GM06990 (cell line): ENCODE measurements at regions not wholly inside any gene's neighbourhood (a gene's known extent, or its start where the extent isn't known, plus 50 kb on each side); places are given as distances from the start of the nearest gene placed in this dataset.

Source experiments
- DNase-seq: peaks from one replicate; pipeline ENCODE4 v3.0.0-alpha.2; 2011; ENCODE audit not compliant: insufficient read length; ENCODE audit errors: extremely low read depth
- H3K27me3 ChIP-seq: replicated peaks from 2 replicates; pipeline ENCODE4 v1.6.0; 2011; ENCODE audit warnings: low read length; ENCODE audit not compliant: control insufficient read depth, insufficient read depth
- H3K36me3 ChIP-seq: 2 replicates; pipeline ENCODE4 v1.5.1; 2011; ENCODE audit warnings: low read length; ENCODE audit not compliant: control insufficient read depth, insufficient read depth
- H3K4me3 ChIP-seq: replicated peaks from 2 replicates; pipeline ENCODE4 v1.5.1; 2011; ENCODE audit warnings: low read depth, mild to moderate bottlenecking, control low read depth, low read length
- TF ChIP-seq, protein P1 (sequence below): IDR thresholded peaks from 2 replicates; pipeline ENCODE4 v1.5.1; 2011; ENCODE audit warnings: low read length, control low read depth, mild to moderate bottlenecking, inconsistent platforms; ENCODE audit not compliant: insufficient read depth, poor library complexity, severe bottlenecking

DNA sequence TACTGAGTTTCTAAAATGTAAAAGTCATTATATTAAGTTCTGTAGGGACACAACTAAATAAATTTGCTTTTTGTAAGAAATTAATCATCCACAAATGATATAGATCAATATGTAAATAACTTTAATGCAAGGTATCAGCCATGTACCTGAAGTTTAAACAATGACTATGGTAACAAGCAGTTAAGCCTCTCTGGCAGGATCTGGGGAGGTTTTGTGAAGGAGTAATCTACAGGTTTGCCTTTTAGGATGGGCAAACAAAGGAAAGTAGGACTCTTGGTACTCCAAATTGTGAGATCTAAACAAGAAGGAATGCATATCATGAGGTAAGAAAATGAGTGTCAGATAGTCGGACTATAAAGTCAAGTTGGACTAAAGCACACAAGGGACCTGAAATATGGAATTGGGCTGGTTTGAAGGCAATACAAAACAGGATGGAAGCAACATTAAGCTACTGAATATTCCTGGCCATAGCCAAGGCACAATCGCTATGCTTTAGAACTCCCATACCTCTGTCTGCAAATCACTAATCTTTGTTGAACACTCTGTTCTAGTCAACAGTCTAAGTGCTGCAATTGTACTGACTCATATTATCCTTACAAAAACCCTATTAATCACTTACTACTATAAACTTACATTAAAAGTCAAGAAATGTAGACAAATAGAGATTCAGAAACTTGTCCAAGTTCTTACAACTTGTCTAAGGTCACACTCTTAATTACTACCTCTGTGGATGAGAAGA is 412.8 kb downstream of the DIPK2A start:
- TF ChIP-seq, protein P1, sequence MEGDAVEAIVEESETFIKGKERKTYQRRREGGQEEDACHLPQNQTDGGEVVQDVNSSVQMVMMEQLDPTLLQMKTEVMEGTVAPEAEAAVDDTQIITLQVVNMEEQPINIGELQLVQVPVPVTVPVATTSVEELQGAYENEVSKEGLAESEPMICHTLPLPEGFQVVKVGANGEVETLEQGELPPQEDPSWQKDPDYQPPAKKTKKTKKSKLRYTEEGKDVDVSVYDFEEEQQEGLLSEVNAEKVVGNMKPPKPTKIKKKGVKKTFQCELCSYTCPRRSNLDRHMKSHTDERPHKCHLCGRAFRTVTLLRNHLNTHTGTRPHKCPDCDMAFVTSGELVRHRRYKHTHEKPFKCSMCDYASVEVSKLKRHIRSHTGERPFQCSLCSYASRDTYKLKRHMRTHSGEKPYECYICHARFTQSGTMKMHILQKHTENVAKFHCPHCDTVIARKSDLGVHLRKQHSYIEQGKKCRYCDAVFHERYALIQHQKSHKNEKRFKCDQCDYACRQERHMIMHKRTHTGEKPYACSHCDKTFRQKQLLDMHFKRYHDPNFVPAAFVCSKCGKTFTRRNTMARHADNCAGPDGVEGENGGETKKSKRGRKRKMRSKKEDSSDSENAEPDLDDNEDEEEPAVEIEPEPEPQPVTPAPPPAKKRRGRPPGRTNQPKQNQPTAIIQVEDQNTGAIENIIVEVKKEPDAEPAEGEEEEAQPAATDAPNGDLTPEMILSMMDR, result no peak
- no peak for DNase-seq
- no peak overlapping the region for H3K4me3 ChIP-seq
- no peaks in the 10 kb centered on the region for H3K27me3 ChIP-seq
- no peaks in the 10 kb centered on the region for H3K36me3 ChIP-seq

DNA sequence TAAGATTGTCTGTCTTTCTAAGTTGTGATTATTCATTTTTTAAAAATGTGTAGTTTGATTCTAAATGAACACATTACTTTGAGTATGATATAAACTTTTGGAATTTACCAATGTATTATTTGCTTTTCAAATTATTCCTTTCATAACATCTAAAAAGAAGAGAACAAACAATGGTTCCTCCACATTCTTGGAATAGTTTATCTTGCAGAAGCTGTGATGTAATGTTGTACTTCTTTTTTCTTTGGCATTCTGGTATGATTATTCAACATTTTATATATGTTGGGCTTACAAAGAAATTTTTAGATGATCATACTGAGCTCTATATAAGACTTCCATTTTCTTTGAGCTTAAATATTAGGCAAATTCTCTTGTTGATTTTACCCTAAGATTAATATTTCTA is 419.2 kb downstream of the DIPK2A start:
- Histone ChIP-seq H3K36me3 (no peaks in the 10 kb centered on the region), H3K27me3 (no peaks in the 10 kb centered on the region), H3K4me3 (no peak overlapping the region)
- TF ChIP-seq, protein P1, result no peak
- DNase-seq, result no peak

DNA sequence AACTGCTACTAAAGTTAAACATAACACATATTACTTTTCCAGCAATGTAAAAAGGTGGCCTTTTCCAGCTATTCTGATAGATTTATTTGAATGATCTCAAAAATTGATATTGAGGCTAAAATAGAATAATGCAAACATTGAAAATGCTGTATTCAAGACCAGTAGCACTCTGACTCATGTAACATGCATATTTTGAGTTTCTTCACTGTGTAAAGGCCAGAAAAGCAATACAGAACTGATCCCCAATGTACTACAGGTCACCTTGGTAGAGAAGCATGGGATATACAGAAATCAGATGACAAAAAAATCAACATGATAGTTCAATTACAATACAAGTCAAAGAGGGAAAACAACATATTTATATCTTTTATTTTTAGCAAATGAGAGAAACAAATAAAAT is 419.6 kb downstream of the DIPK2A start:
- Histone ChIP-seq H3K36me3 (no peaks in the 10 kb centered on the region), H3K4me3 (no peak overlapping the region), H3K27me3 (no peaks in the 10 kb centered on the region)
- TF ChIP-seq, protein P1, result no peak
- no peak for DNase-seq

DNA sequence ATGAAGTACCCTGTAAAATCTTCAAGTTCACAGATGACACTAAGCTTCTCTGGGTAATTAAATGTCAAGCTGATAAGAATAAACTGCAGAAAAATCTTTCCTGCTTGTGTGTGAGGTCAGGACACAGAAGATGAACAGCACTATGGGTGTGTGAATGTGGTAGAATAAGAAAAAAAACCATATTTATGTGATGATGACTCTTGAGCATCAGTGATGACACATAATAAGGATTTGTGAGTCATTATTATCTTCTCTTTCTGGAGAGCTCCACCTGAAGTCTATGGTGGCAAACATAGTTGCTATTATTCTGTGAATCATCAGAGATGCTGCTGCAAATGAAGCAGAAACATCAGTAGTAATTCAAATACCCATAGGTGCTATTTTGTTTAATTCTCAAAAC is 422.4 kb downstream of the DIPK2A start:
- TF ChIP-seq, protein P1, result no peak
- H3K36me3 ChIP-seq, result no peaks in the 10 kb centered on the region
- H3K4me3 ChIP-seq, result no peak overlapping the region
- no peak for DNase-seq
- H3K27me3 ChIP-seq, result no peaks in the 10 kb centered on the region

DNA sequence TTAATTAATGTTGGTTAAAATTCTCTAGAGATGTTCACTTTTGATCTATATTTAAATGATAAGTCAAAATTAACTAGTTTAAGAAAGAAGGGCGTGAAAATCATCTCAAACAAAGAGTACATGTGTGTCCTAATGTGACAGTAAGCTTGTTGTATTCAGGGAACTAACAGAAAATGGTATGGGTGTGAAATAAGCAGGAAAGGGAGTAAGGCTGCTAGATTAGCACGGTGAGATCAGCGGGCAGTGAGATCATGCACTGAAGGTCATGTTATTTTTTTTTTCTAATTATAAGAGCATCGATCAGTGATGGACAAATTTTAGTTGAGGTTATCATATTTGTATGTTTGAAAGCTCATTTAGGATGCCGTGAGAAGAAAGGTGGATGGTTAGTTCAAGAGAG is 430.8 kb downstream of the DIPK2A start:
- no peaks in the 10 kb centered on the region for H3K27me3 ChIP-seq
- no peak for DNase-seq
- H3K4me3 ChIP-seq, result no peak overlapping the region
- no peaks in the 10 kb centered on the region for H3K36me3 ChIP-seq
- TF ChIP-seq, protein P1, result no peak

DNA sequence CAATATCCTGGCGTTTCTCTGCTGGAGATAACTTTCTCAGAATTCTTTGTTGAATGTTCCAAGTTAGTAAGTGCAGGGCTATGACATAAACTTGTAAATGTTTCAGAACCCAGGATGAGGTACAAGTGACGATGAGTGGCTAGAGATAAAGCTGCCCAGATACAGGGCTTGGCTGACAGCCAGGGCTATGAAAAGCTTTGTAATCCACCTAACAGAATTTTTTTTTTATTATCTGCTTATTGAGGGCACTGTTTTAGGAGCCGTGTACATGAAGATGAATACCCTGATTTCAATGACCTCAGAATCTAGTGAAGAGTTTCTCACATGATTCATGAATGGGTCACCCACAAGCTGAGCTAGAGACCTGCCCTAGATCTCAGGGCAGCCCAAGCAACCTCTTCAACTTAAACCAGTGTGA is 431.4 kb downstream of the DIPK2A start:
- DNase-seq, result no peak
- TF ChIP-seq, protein P1, result no peak
- Histone ChIP-seq H3K27me3 (no peaks in the 10 kb centered on the region), H3K4me3 (no peak overlapping the region), H3K36me3 (no peaks in the 10 kb centered on the region)
